ENCODE measurements at regions not wholly inside any gene's neighbourhood (a gene's known extent, or its start where the extent isn't known, plus 50 kb on each side); places are given as distances from the start of the nearest gene placed in this dataset.

GRCh38 chr16:48086422-48086821 lies 69.4 kb downstream of the ABCC12 start:
- Histone ChIP-seq H3K36me3 (ENCODE audit: control insufficient read depth in 1 of 2, insufficient read depth in 2 of 2, low read length in 2 of 2) (no peaks in the 10 kb centered on the region), H3K4me3 (ENCODE audit: low read depth in 1 of 2, low read length in 2 of 2) (no peak overlapping the region), H3K27ac (ENCODE audit: low read depth, low read length) (no peak overlapping the region), H3K4me1 (ENCODE audit: control insufficient read depth in 1 of 2, insufficient read depth in 2 of 2, low read length in 2 of 2) (no peaks in the 10 kb centered on the region), H3K9me3 (ENCODE audit: control insufficient read depth in 1 of 2, low read length in 2 of 2) (no peaks in the 10 kb centered on the region), H3K9ac (ENCODE audit: low read depth in 1 of 2, low read length in 2 of 2) (no peak overlapping the region), H3K27me3 (ENCODE audit: control insufficient read depth in 1 of 2, insufficient read depth in 2 of 2, low read length in 2 of 2) (peaks cover 0 to 5% of the 10 kb centered on the region in 2 donors)

DNA sequence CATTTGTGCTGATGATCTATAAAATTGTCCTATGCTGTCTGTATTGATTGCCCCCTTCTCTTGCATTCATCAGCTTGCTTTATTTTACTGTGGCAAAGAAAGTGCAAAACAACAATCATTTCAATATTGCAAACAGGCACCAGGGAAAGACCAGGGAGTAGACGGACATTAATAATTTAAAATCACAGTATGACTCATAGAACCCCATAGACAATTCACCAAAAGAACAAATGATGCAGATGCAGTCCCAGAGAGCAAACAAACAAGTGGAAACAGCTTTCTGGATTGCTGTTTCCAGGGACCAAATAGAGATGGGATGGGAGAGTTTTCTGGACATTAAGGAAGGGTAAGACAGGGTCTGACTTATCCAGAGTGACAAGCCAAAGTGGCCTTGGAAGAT lies 70.1 kb downstream of the ABCC12 start:
- peaks cover 0 to 5% of the 10 kb centered on the region in 2 donors for H3K27me3 ChIP-seq (ENCODE audit: control insufficient read depth in 1 of 2, insufficient read depth in 2 of 2, low read length in 2 of 2)
- no peaks in the 10 kb centered on the region for H3K36me3 ChIP-seq (ENCODE audit: control insufficient read depth in 1 of 2, insufficient read depth in 2 of 2, low read length in 2 of 2)
- H3K4me3 ChIP-seq (ENCODE audit: low read depth in 1 of 2, low read length in 2 of 2): no peak overlapping the region
- H3K9me3 ChIP-seq (ENCODE audit: control insufficient read depth in 1 of 2, low read length in 2 of 2): no peaks in the 10 kb centered on the region
- no peaks in the 10 kb centered on the region for H3K4me1 ChIP-seq (ENCODE audit: control insufficient read depth in 1 of 2, insufficient read depth in 2 of 2, low read length in 2 of 2)
- H3K9ac ChIP-seq (ENCODE audit: low read depth in 1 of 2, low read length in 2 of 2): no peak overlapping the region
- no peak overlapping the region for H3K27ac ChIP-seq (ENCODE audit: low read depth, low read length)

DNA sequence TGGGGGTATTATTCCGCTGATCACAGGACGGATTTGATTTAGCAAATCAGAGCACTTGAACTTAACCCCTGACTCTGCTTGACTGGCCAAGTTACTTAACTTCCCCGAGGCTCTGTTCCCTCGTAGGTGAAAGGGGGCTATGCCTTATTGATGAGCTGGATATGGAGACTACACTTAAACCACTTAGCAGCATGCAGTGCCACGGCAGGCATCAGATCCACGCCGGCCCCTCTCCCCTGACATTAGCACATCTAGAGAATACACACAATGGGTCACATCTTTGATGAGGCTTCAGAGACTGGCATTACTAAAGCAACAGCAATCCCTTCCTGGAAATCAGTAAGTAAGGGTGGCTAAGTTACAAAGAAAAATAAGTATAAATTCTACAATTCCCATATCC lies 71.0 kb downstream of the ABCC12 start:
- H3K4me1 ChIP-seq (ENCODE audit: control insufficient read depth in 1 of 2, insufficient read depth in 2 of 2, low read length in 2 of 2): no peaks in the 10 kb centered on the region
- no peaks in the 10 kb centered on the region for H3K9me3 ChIP-seq (ENCODE audit: control insufficient read depth in 1 of 2, low read length in 2 of 2)
- peaks cover 0 to 5% of the 10 kb centered on the region in 2 donors for H3K27me3 ChIP-seq (ENCODE audit: control insufficient read depth in 1 of 2, insufficient read depth in 2 of 2, low read length in 2 of 2)
- H3K36me3 ChIP-seq (ENCODE audit: control insufficient read depth in 1 of 2, insufficient read depth in 2 of 2, low read length in 2 of 2): no peaks in the 10 kb centered on the region
- H3K9ac ChIP-seq (ENCODE audit: low read depth in 1 of 2, low read length in 2 of 2): no peak overlapping the region
- no peak overlapping the region for H3K4me3 ChIP-seq (ENCODE audit: low read depth in 1 of 2, low read length in 2 of 2)
- H3K27ac ChIP-seq (ENCODE audit: low read depth, low read length): no peak overlapping the region

DNA sequence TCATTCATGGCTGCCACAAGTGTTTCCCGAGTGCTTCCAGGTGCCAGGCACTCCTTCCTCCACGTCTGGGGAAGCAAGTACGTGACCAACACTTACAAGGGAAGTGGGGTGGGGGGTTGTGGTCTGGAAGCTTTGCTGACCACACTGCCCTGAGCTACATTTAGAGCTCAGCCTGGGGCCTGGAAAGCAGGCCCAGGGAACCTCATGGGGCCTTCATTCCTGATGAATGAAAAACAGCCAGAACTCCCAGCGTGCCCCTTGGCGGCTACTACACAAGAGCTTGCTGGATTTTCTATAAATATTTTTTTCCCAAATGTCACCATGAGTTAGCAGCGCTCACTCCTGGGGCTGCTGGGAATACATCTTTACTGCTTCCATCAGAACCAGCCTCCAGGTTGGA lies 73.3 kb downstream of the ABCC12 start:
- Histone ChIP-seq H3K36me3 (ENCODE audit: control insufficient read depth in 1 of 2, insufficient read depth in 2 of 2, low read length in 2 of 2) (no peaks in the 10 kb centered on the region), H3K4me3 (ENCODE audit: low read depth in 1 of 2, low read length in 2 of 2) (no peak overlapping the region), H3K4me1 (ENCODE audit: control insufficient read depth in 1 of 2, insufficient read depth in 2 of 2, low read length in 2 of 2) (no peaks in the 10 kb centered on the region), H3K9me3 (ENCODE audit: control insufficient read depth in 1 of 2, low read length in 2 of 2) (no peaks in the 10 kb centered on the region), H3K27me3 (ENCODE audit: control insufficient read depth in 1 of 2, insufficient read depth in 2 of 2, low read length in 2 of 2) (peaks cover 0 to 5% of the 10 kb centered on the region in 2 donors), H3K27ac (ENCODE audit: low read depth, low read length) (no peak overlapping the region), H3K9ac (ENCODE audit: low read depth in 1 of 2, low read length in 2 of 2) (no peak overlapping the region)

- Histone ChIP-seq H3K27me3 (ENCODE audit: control insufficient read depth in 1 of 2, insufficient read depth in 2 of 2, low read length in 2 of 2) (peaks cover 0 to 5% of the 10 kb centered on the region in 2 donors), H3K36me3 (ENCODE audit: control insufficient read depth in 1 of 2, insufficient read depth in 2 of 2, low read length in 2 of 2) (no peaks in the 10 kb centered on the region), H3K27ac (ENCODE audit: low read depth, low read length) (no peak overlapping the region), H3K4me1 (ENCODE audit: control insufficient read depth in 1 of 2, insufficient read depth in 2 of 2, low read length in 2 of 2) (no peaks in the 10 kb centered on the region), H3K9ac (ENCODE audit: low read depth in 1 of 2, low read length in 2 of 2) (no peak overlapping the region), H3K9me3 (ENCODE audit: control insufficient read depth in 1 of 2, low read length in 2 of 2) (no peaks in the 10 kb centered on the region), H3K4me3 (ENCODE audit: low read depth in 1 of 2, low read length in 2 of 2) (no peak overlapping the region)
These were observed 74.1 kb downstream of the ABCC12 start for GRCh38 chr16:48081656-48082055.

DNA sequence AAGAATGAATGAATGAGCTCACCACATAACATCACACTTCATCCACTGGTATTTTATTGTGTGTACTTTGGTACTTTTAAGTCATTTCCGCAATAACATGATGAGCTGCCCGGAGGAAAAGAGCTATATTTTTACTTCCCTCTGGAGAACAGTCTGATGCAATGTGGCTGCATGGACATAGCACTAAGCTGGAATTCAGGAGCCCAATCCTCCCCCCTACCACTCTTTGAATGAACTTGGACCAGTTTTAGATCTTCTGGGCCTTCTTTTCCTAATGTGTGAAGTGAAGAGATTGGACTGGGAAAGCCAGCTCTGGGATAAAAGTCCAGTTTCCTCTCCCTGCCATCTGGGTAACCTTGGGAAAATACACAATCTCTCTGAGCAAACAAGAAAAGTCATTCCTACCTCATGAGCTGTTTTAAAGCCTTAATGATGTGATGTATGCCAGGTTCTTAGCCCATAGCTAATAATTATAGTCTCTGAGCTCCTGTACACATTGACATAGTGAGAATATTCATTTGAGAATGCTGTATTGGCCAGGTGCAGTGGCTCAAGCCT lies 79.3 kb downstream of the ABCC12 start:
- Histone ChIP-seq H3K27me3 (ENCODE audit: control insufficient read depth in 1 of 2, insufficient read depth in 2 of 2, low read length in 2 of 2) (no peaks in the 10 kb centered on the region), H3K9me3 (ENCODE audit: control insufficient read depth in 1 of 2, low read length in 2 of 2) (no peaks in the 10 kb centered on the region), H3K4me1 (ENCODE audit: control insufficient read depth in 1 of 2, insufficient read depth in 2 of 2, low read length in 2 of 2) (no peaks in the 10 kb centered on the region), H3K36me3 (ENCODE audit: control insufficient read depth in 1 of 2, insufficient read depth in 2 of 2, low read length in 2 of 2) (no peaks in the 10 kb centered on the region), H3K4me3 (ENCODE audit: low read depth in 1 of 2, low read length in 2 of 2) (no peak overlapping the region), H3K9ac (ENCODE audit: low read depth in 1 of 2, low read length in 2 of 2) (no peak overlapping the region), H3K27ac (ENCODE audit: low read depth, low read length) (no peak overlapping the region)

DNA sequence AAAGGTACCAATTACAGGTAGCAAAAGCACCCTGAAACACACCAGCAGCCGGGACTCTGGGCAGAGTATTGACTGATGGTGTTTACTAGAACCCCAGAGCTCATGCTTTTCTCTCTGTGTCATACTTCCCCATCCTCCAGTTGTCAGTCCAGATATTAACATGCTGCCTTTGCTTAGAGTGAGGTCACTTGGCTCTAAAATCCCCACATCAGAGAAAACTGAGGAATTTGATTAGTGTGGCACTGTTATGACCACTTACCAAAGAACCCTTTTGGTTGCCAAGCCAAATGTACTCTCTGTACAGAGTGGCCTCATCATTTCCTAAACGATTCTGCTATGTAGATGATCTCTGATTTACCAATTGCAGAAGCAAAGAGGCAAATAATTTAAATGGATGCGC lies 80.4 kb downstream of the ABCC12 start:
- H3K27ac ChIP-seq (ENCODE audit: low read depth, low read length): no peak overlapping the region
- no peaks in the 10 kb centered on the region for H3K27me3 ChIP-seq (ENCODE audit: control insufficient read depth in 1 of 2, insufficient read depth in 2 of 2, low read length in 2 of 2)
- H3K4me3 ChIP-seq (ENCODE audit: low read depth in 1 of 2, low read length in 2 of 2): no peak overlapping the region
- no peaks in the 10 kb centered on the region for H3K36me3 ChIP-seq (ENCODE audit: control insufficient read depth in 1 of 2, insufficient read depth in 2 of 2, low read length in 2 of 2)
- no peak overlapping the region for H3K9ac ChIP-seq (ENCODE audit: low read depth in 1 of 2, low read length in 2 of 2)
- H3K4me1 ChIP-seq (ENCODE audit: control insufficient read depth in 1 of 2, insufficient read depth in 2 of 2, low read length in 2 of 2): no peaks in the 10 kb centered on the region
- no peaks in the 10 kb centered on the region for H3K9me3 ChIP-seq (ENCODE audit: control insufficient read depth in 1 of 2, low read length in 2 of 2)

DNA sequence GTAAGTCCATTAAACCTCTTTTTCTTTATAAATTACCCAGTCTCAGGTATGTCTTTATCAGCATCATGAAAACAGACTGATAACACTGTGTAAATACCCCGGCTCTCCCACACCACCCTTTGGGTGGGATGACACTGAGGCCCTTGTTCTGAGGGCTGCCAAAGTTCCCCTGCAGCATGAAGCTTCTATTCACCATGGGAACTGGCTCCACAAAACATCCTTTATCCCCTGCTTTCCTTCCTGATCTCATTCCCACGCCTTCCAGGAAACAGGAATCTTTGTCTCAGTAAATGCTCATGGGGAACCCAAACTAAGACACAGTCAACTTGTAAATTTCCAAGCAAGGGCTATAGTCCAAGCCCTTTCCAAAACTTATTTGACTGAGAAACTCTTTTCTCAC lies 88.4 kb downstream of the ABCC12 start:
- Histone ChIP-seq H3K9me3 (ENCODE audit: control insufficient read depth in 1 of 2, low read length in 2 of 2) (no peaks in the 10 kb centered on the region), H3K27ac (ENCODE audit: low read depth, low read length) (no peak overlapping the region), H3K4me3 (ENCODE audit: low read depth in 1 of 2, low read length in 2 of 2) (no peak overlapping the region), H3K4me1 (ENCODE audit: control insufficient read depth in 1 of 2, insufficient read depth in 2 of 2, low read length in 2 of 2) (no peaks in the 10 kb centered on the region), H3K36me3 (ENCODE audit: control insufficient read depth in 1 of 2, insufficient read depth in 2 of 2, low read length in 2 of 2) (no peaks in the 10 kb centered on the region), H3K27me3 (ENCODE audit: control insufficient read depth in 1 of 2, insufficient read depth in 2 of 2, low read length in 2 of 2) (no peaks in the 10 kb centered on the region), H3K9ac (ENCODE audit: low read depth in 1 of 2, low read length in 2 of 2) (no peak overlapping the region)

GRCh38 chr16:48064971-48065370 lies 90.8 kb downstream of the ABCC12 start:
- no peaks in the 10 kb centered on the region for H3K27me3 ChIP-seq (ENCODE audit: control insufficient read depth in 1 of 2, insufficient read depth in 2 of 2, low read length in 2 of 2)
- no peak overlapping the region for H3K9ac ChIP-seq (ENCODE audit: low read depth in 1 of 2, low read length in 2 of 2)
- no peak overlapping the region for H3K4me3 ChIP-seq (ENCODE audit: low read depth in 1 of 2, low read length in 2 of 2)
- H3K9me3 ChIP-seq (ENCODE audit: control insufficient read depth in 1 of 2, low read length in 2 of 2): no peaks in the 10 kb centered on the region
- H3K27ac ChIP-seq (ENCODE audit: low read depth, low read length): no peak overlapping the region
- no peaks in the 10 kb centered on the region for H3K36me3 ChIP-seq (ENCODE audit: control insufficient read depth in 1 of 2, insufficient read depth in 2 of 2, low read length in 2 of 2)
- no peaks in the 10 kb centered on the region for H3K4me1 ChIP-seq (ENCODE audit: control insufficient read depth in 1 of 2, insufficient read depth in 2 of 2, low read length in 2 of 2)

DNA sequence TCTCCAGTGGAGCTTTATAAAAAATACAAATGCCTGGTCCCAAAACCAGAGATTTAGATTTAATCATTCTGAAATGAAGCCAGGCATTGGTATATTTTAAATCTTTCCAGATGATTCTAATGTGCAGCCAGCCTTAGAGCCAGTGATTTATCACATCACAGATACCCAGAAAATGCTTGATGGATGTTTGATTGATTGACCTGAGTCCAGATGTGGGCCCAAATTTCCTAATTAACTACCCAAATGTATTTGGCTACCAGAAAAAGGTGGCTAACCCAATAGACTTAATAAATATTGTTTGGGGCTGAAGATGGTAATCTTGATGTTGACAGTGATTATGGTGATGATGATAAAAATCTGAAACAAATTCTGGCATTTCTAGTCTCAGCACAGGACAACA lies 93.1 kb downstream of the ABCC12 start:
- no peaks in the 10 kb centered on the region for H3K36me3 ChIP-seq (ENCODE audit: control insufficient read depth in 1 of 2, insufficient read depth in 2 of 2, low read length in 2 of 2)
- no peak overlapping the region for H3K4me3 ChIP-seq (ENCODE audit: low read depth in 1 of 2, low read length in 2 of 2)
- H3K4me1 ChIP-seq (ENCODE audit: control insufficient read depth in 1 of 2, insufficient read depth in 2 of 2, low read length in 2 of 2): no peaks in the 10 kb centered on the region
- H3K27ac ChIP-seq (ENCODE audit: low read depth, low read length): no peak overlapping the region
- no peaks in the 10 kb centered on the region for H3K27me3 ChIP-seq (ENCODE audit: control insufficient read depth in 1 of 2, insufficient read depth in 2 of 2, low read length in 2 of 2)
- H3K9ac ChIP-seq (ENCODE audit: low read depth in 1 of 2, low read length in 2 of 2): no peak overlapping the region
- H3K9me3 ChIP-seq (ENCODE audit: control insufficient read depth in 1 of 2, low read length in 2 of 2): no peaks in the 10 kb centered on the region

DNA sequence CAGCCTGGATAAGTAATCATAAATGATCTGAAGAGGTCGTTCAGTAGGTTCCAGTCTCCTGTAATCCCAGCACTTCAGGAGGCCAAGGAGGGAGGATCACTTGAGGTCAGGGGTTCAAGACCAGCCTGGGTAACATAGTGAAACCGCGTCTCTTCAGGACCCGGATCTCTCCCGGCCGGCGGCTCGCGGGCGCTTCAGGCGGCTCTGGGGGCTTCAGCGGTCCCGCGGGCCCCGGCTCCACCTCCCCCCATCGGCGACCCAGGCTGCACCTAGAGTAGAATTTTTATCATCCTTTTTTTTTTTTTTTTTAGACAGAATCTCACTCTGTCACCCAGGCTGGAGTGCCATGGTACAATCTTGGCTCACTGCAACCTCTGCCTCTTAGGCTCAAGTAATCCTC lies 95.9 kb downstream of the ABCC12 start:
- Histone ChIP-seq H3K9ac (ENCODE audit: low read depth in 1 of 2, low read length in 2 of 2) (no peak overlapping the region), H3K9me3 (ENCODE audit: control insufficient read depth in 1 of 2, low read length in 2 of 2) (no peaks in the 10 kb centered on the region), H3K27me3 (ENCODE audit: control insufficient read depth in 1 of 2, insufficient read depth in 2 of 2, low read length in 2 of 2) (peaks cover 2 to 8% of the 10 kb centered on the region in 2 donors), H3K27ac (ENCODE audit: low read depth, low read length) (no peak overlapping the region), H3K36me3 (ENCODE audit: control insufficient read depth in 1 of 2, insufficient read depth in 2 of 2, low read length in 2 of 2) (no peaks in the 10 kb centered on the region), H3K4me3 (ENCODE audit: low read depth in 1 of 2, low read length in 2 of 2) (no peak overlapping the region), H3K4me1 (ENCODE audit: control insufficient read depth in 1 of 2, insufficient read depth in 2 of 2, low read length in 2 of 2) (no peaks in the 10 kb centered on the region)

Data from duodenal mucosa (tissue), 2 donors.